ENCODE measurements at regions not wholly inside any gene's neighbourhood (a gene's known extent, or its start where the extent isn't known, plus 50 kb on each side); places are given as distances from the start of the nearest gene placed in this dataset.

DNA sequence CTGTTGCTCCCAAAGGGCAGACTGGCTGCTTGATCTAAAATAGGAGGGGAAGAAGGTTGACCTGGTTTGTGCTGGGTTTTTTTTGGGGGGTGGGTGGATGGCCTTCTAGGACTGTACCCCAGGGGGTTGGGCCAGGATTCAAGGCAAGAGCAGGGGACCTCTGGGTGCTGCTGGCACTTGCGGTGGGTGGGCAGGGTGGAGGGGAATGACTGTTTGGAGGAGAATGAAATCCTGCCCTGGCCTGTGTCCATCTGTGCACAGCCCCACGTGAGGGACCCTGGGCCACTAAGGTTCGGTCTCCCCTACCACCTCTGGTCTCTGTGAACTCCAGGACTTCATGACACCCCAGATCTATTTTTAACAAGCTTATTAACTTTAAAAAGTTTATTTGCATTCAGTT, 414.2 kb downstream of the PTPRU start:
- in situ Hi-C loops (cut with HindIII; ENCODE audit: low sequenced_read_pairs): no loop called here
- no peak for DNase-seq (ENCODE audit: low spot score)

DNA sequence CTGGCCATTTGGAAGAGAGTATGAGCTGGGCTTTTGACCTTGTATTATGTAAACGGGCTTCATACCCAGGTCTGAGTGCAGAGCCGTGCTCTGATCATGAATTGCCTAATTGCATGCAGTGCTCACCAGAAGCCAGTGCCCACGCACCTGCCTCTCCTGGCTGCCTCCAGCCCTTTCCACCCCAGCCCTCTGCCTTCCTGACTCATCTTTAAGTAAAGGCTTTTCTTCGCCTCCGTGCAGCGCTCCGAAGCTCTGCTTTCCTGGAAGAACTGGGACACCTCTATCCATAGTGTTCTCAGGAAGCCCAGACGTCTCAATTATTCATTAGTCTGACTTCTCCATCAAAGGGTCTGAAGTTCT, 413.7 kb downstream of the PTPRU start:
- in situ Hi-C loops (cut with HindIII; ENCODE audit: low sequenced_read_pairs): no loop called here
- DNase-seq (ENCODE audit: low spot score): no peak

GRCh38 chr1:29649189-29650040, 413.1 kb downstream of the PTPRU start:
- DNase-seq (ENCODE audit: low spot score): no peak
- in situ Hi-C loops (cut with HindIII; ENCODE audit: low sequenced_read_pairs): no loop called here

DNA sequence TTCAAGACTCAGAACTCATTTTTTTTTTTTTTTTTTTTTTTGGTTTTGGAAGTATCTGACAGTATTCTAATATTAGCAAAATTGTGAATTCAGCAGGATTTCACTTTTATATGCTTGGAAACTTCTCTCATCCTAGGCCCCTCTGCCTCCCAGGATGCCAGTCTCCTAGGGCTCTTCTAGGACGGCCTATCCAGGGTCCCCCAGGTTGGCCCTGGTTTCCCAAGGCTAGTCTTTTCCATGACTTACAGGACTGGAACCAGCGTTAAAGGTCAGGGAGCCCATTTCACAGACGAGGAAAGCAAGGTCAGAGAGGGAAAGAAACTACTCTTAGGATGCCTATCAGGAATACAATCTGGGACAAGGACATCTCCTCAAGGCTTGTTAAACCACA, 412.5 kb downstream of the PTPRU start:
- DNase-seq (ENCODE audit: low spot score): no peak

DNA sequence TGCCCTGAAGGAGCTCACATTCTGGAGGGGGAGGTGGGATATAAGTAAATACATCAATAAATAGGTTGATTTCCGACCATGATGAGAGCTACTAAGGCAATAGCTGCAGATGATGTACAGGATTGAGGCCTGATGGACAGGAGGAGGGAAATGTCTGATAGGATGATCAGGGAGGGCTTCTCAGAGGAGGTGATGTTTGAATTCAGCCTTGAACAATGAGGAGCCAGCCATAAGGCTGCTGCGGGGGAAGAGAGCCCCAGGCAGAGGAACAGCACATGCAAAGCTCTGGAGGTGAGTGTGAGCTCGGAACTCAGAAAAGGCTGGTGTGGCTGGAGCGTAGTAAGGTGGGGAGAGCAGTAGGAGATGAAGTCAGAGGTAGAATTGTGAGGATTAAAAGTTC, 411.7 kb downstream of the PTPRU start:
- DNase-seq (ENCODE audit: low spot score): no peak
- in situ Hi-C loops (cut with HindIII; ENCODE audit: low sequenced_read_pairs): no loop called here

More for the DNA sequence above, 412.5 kb downstream of the PTPRU start:
- in situ Hi-C loops (cut with HindIII; ENCODE audit: low sequenced_read_pairs): no loop called here

- DNase-seq (ENCODE audit: low spot score): no peak
- in situ Hi-C loops (cut with HindIII; ENCODE audit: low sequenced_read_pairs): no loop called here
These were observed 411.3 kb downstream of the PTPRU start for GRCh38 chr1:29647581-29647980.

DNA sequence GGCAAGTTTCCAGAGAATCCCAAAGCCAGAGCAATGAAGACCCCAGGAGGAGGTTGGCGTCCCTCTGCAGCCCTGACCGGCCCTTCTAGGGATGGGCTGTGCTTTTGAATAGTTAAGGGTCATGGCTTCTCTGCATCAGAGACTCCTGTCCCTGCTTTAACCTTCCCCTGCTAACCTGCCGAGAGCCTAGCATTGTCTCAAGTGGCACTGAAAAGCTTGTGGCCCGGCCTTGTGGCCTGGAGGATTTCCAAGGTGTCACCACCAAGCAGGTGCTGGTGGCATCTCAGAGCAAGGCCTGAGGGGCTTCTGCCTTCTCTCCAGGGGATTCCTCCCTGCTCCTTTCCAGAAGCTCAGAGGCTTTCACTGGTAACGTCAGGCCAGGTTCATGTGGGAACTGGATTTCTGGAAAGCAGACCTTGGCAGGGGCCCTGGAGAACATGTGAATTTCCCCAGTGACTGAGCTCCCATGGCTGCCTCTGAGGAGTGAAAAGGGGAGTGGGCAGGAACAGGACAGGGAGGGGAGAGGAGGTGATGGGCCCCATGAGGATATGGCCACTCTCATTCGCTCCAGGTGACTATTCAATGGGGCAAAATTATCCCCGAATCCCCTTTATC, 409.9 kb downstream of the PTPRU start:
- no peak for DNase-seq (ENCODE audit: low spot score)
- in situ Hi-C loops (cut with HindIII; ENCODE audit: low sequenced_read_pairs): no loop called here

DNA sequence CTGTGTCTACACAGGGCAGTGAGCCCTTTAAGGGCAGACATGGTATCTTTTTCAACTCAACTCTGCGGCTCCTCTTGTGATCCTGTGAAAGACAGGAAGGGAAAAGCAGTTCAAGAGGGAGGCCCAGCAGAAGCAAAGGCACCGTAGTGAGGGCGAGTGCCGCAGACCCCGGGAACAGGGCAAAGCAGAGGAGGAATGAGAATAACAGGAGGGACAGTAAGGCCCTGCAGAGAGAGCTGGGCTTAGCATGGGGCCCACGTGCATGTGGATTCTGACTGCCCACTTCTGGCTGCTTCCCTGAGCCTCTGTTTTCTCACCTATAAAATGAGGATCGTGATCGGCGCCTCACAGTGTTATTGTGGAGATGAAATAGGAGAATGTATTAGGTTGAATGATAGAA, 409.3 kb downstream of the PTPRU start:
- DNase-seq (ENCODE audit: low spot score): no peak
- in situ Hi-C loops (cut with HindIII; ENCODE audit: low sequenced_read_pairs): no loop called here

DNA sequence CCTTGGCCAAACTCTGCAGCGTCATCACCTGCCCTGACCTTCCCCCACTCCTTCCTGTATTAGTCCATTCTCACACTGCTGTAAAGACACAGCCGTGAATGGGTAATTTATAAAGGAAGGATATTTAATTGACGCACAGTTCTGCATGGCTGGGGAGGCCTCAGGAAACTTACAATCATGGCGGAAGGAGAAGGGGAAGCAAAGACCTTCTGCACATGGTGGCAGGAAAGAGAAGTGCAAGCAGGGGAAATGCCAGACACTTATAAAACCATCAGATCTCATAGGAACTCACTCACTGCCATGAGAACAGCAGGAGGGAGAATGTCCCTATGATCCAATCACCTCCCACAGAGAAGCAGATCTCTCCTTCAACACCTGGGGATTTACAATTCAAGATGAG, 408.5 kb downstream of the PTPRU start:
- in situ Hi-C loops (cut with HindIII; ENCODE audit: low sequenced_read_pairs): no loop called here
- no peak for DNase-seq (ENCODE audit: low spot score)

DNA sequence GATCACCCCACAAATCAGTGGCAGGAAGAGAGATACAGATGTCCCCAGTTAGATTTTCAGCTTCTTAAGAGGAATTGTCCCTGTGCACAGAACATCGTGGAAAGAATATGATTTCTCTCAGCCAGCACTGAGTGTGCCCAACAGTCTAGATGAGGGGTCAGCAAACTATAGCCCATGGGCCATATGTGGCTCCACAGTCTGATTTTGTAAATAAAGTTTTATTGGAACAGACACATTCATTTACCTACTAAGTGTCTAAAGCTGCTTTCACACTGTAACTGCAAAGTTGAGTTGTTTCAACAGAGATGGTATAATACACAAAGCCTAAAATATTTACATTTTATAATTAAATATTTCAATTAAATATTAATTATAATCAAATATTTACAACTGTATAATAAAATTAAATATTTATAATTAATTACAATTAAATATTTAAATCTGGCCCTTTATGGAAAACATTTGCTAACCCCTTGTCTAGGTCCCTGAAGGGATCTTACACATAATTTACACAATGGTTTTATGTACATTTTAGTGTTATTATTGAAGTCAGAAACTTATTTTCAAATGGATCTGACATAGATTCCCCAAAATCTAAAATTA, 407.6 kb downstream of the PTPRU start:
- in situ Hi-C loops (cut with HindIII; ENCODE audit: low sequenced_read_pairs): no loop called here

GRCh38 chr1:29643281-29643680, 407.0 kb downstream of the PTPRU start:
- in situ Hi-C loops (cut with HindIII; ENCODE audit: low sequenced_read_pairs): no loop called here
- no peak for DNase-seq (ENCODE audit: low spot score)

More for the DNA sequence above, 407.6 kb downstream of the PTPRU start:
- no peak for DNase-seq (ENCODE audit: low spot score)

- in situ Hi-C loops (cut with HindIII; ENCODE audit: low sequenced_read_pairs): no loop called here
- no peak for DNase-seq (ENCODE audit: low spot score)
These were observed 406.2 kb downstream of the PTPRU start for GRCh38 chr1:29642519-29642918.

- DNase-seq (ENCODE audit: low spot score): no peak
- in situ Hi-C loops (cut with HindIII; ENCODE audit: low sequenced_read_pairs): no loop called here
These were observed 405.6 kb downstream of the PTPRU start for GRCh38 chr1:29641921-29642320.

DNA sequence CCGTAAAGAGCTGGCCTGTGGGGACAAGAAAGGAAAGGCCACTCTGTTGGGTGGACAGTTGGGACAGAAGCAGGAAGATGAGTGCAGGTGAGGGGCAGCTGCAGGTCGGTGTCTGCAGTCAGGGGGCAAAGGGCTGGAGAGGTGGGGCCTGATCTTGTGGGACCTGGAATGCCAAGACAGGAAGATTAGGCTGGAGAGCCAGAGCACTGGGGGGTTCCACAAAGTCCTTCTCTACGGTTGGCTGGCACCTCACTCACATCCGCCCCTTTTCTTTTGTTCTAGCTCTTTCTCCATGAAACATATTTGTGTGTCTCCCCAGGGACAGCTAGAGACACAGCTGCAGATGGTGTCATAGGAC, 404.1 kb downstream of the PTPRU start:
- in situ Hi-C loops (cut with HindIII; ENCODE audit: low sequenced_read_pairs): no loop called here
- DNase-seq (ENCODE audit: low spot score): no peak

DNA sequence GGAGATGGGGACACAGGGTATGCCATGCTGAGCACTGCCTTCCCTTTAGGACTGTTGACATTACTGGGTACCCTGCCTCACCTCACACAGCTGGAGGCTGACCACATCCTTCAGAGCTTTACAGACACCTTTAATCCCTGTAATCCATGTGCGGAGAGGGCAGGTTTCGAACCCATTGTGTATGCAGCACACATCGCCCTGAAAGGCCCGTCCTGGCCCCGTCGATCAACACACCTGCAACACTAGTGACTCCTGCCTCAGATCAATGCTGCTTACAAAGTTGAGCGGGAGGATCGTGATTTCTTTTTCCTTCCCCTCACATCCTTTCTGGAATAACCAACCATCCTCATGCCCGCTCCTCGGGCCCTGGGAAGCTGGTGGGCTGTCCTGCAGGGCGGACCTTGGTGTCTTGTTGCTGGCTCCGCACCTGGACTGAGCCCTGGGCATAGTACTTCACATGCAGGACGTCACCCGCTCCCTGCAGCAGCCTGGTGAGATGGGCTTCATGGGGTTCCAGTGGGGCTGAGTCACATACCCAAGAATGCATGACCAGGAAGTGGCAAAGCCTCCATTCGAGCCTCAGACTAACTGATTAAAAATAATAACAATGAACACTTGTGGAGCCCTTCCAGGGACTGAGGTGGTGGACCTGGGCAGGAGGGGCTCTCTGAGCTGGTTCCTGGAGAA, 403.6 kb downstream of the PTPRU start:
- in situ Hi-C loops (cut with HindIII; ENCODE audit: low sequenced_read_pairs): no loop called here
- DNase-seq (ENCODE audit: low spot score): no peak

GRCh38 chr1:29639156-29639736, 402.9 kb downstream of the PTPRU start:
- no peak for DNase-seq (ENCODE audit: low spot score)
- in situ Hi-C loops (cut with HindIII; ENCODE audit: low sequenced_read_pairs): no loop called here

GRCh38 chr1:29638281-29638680, 402.0 kb downstream of the PTPRU start:
- in situ Hi-C loops (cut with HindIII; ENCODE audit: low sequenced_read_pairs): no loop called here

DNA sequence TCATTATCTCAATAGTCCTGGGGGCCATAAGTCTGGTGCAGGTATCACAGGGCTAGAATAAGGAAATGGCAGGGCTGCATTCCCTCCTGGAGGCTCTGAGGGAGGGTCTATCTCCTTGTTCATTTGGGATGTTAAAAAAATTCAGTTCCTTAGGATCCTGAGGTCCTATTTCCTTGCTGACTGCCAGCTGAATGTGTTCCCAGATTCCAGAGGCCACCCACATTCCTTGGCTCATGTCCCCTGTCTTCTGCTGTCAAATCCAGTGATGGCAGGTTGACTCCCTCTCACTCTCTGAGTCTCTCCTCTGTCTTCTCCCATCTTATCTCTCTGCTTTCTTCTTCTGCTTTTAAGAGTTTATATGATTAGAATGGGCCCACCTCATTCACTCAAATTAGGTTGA, 400.6 kb downstream of the PTPRU start:
- no peak for DNase-seq (ENCODE audit: low spot score)
- in situ Hi-C loops (cut with HindIII; ENCODE audit: low sequenced_read_pairs): no loop called here

More at GRCh38 chr1:29638281-29638680, 402.0 kb downstream of the PTPRU start:
- no peak for DNase-seq (ENCODE audit: low spot score)

- DNase-seq (ENCODE audit: low spot score): no peak
- in situ Hi-C loops (cut with HindIII; ENCODE audit: low sequenced_read_pairs): no loop called here
These were observed 399.4 kb downstream of the PTPRU start for GRCh38 chr1:29635501-29636263.
